Transverse colon (tissue), 4 donors: ENCODE measurements at regions not wholly inside any gene's neighbourhood (a gene's known extent, or its start where the extent isn't known, plus 50 kb on each side); places are given as distances from the start of the nearest gene placed in this dataset.

Experiments used
- DNase-seq: peaks from one replicate; pipeline ENCODE4 v3.0.0-alpha.2; 2019
- H3K27ac ChIP-seq, 4 donors: fragments of 200-600 bp; sonication (generic); 2 replicates each; pipeline ENCODE4 v1.5.1; 2016 to 2018; ENCODE audit warnings: inconsistent platforms in 4 of 4
- H3K27me3 ChIP-seq: fragments of 200-600 bp; sonication (generic); 2 replicates; pipeline ENCODE4 v1.5.1; 2017; ENCODE audit warnings: inconsistent platforms
- H3K36me3 ChIP-seq, 4 donors: fragments of 200-600 bp; sonication (generic); 2 replicates each; pipeline ENCODE4 v1.5.1; 2017 to 2019; ENCODE audit warnings: inconsistent platforms in 4 of 4
- H3K4me1 ChIP-seq, 4 donors: fragments of 200-600 bp; sonication (generic); 2 replicates each; pipeline ENCODE4 v1.5.1; 2017 to 2020; ENCODE audit warnings: inconsistent platforms in 4 of 4
- H3K4me3 ChIP-seq, 4 donors: fragments of 200-600 bp; sonication (generic); 1 replicate in 1 of 4; 2 replicates in 3 of 4; pipeline versions ENCODE4 v1.5.1 to v1.6.1; 2017 to 2019; ENCODE audit warnings: inconsistent platforms in 4 of 4
- H3K9me3 ChIP-seq, 2 donors: fragments of 200-600 bp; sonication (generic); 2 replicates each; pipeline ENCODE4 v1.5.1; 2017 to 2019; ENCODE audit warnings: inconsistent platforms in 2 of 2
- CTCF ChIP-seq, 5 experiments: fragments of 200-600 bp in 3 of 5; fragments of 450-650 bp in 2 of 5; sonication (generic) in 3 of 5; IDR thresholded peaks; 1 replicate in 2 of 5; 2 replicates in 3 of 5; pipeline ENCODE4 v1.5.1; 2016 to 2017; ENCODE audit warnings: antibody characterized with exemption in 5 of 5, inconsistent platforms in 3 of 5, mild to moderate bottlenecking in 2 of 5, moderate library complexity in 1 of 5
- EP300 ChIP-seq: sonication (generic); formaldehyde crosslinking; IDR thresholded peaks from one replicate; pipeline ENCODE4 v1.6.1; 2017; ENCODE audit warnings: antibody characterized with exemption, low read depth
- POLR2A ChIP-seq: fragments of 450-650 bp; IDR thresholded peaks from one replicate; pipeline ENCODE4 v1.6.1; 2016; ENCODE audit warnings: antibody characterized with exemption, mild to moderate bottlenecking, moderate library complexity
- POLR2AphosphoS5 ChIP-seq, 3 donors: sonication (generic); formaldehyde crosslinking; IDR thresholded peaks; one replicate each; pipeline ENCODE4 v1.6.1; 2016; ENCODE audit warnings: antibody characterized with exemption in 3 of 3
- WGBS, 2 donors: methylation state at CpG; one replicate each; pipeline ENCODE4 v1.1.5; 2018; ENCODE audit warnings: low coverage in 1 of 2; 5-methylcytosine and 5-hydroxymethylcytosine counted together
- in situ Hi-C, 4 donors: fragments of 200-750 bp; cut with MboI; loops; one replicate each; pipeline versions ENCODE4 v1.15.0 to v1.15.1; 2017; ENCODE audit warnings: low sequenced_read_pairs in 3 of 4, low pct_ligation_motif_present in 1 of 4, low pct_unique_long_range_greater_than_20kb in 1 of 4
- intact Hi-C: fragments of 100-400 bp; cut with DNase I; formaldehyde crosslinking; loops from one replicate; pipeline ENCODE4 v1.15.1; 2023; ENCODE audit warnings: low total_unique reads

- intact Hi-C loops: no loop called here
- H3K9me3 ChIP-seq: no peaks in the 10 kb centered on the region
- TF ChIP-seq EP300 (no peak), POLR2A (no peak), POLR2AphosphoS5 (IDR thresholded peaks at IDR 0.05) (no peak), CTCF (IDR thresholded peaks at IDR 0.05) (no peak)
- no peaks in the 10 kb centered on the region for H3K4me1 ChIP-seq
- H3K27ac ChIP-seq: no peak overlapping the region
- DNase-seq: no peak
- H3K4me3 ChIP-seq: no peak overlapping the region
- no peaks in the 10 kb centered on the region for H3K36me3 ChIP-seq
- in situ Hi-C loops: no loop called here
- no peaks in the 10 kb centered on the region for H3K27me3 ChIP-seq
- WGBS, 2 donors: 80 to 90% methylated on average over 2 of the region's 2 CpGs
These were observed 115.7 kb upstream of the MTAP start for GRCh38 chr9:21686738-21687137.

GRCh38 chr9:21687351-21687750 is 115.1 kb upstream of the MTAP start:
- H3K4me1 ChIP-seq: no peaks in the 10 kb centered on the region
- no peak overlapping the region for H3K4me3 ChIP-seq
- TF ChIP-seq EP300 (no peak), POLR2A (no peak), CTCF (IDR thresholded peaks at IDR 0.05) (no peak), POLR2AphosphoS5 (IDR thresholded peaks at IDR 0.05) (no peak)
- DNase-seq: no peak
- H3K36me3 ChIP-seq: no peaks in the 10 kb centered on the region
- H3K27ac ChIP-seq: no peak overlapping the region
- intact Hi-C loops: no loop called here
- H3K9me3 ChIP-seq: no peaks in the 10 kb centered on the region
- no peaks in the 10 kb centered on the region for H3K27me3 ChIP-seq
- in situ Hi-C loops: no loop called here

GRCh38 chr9:21688108-21689102 is 114.0 kb upstream of the MTAP start:
- no peaks in the 10 kb centered on the region for H3K27me3 ChIP-seq
- H3K36me3 ChIP-seq: no peaks in the 10 kb centered on the region
- TF ChIP-seq EP300 (no peak), POLR2AphosphoS5 (IDR thresholded peaks at IDR 0.05) (no peak), CTCF (IDR thresholded peaks at IDR 0.05) (no peak), POLR2A (no peak)
- H3K4me1 ChIP-seq: no peaks in the 10 kb centered on the region
- H3K9me3 ChIP-seq: no peaks in the 10 kb centered on the region
- no peak overlapping the region for H3K27ac ChIP-seq
- intact Hi-C loops (no loop called here), in situ Hi-C loops (no loop called here)
- WGBS, 2 donors: 70 to 78% methylated on average over 3 to 8 of the region's 8 CpGs
- no peak for DNase-seq
- H3K4me3 ChIP-seq: peak overlapping the region in 1 of 4 donors; percentile 7

DNA sequence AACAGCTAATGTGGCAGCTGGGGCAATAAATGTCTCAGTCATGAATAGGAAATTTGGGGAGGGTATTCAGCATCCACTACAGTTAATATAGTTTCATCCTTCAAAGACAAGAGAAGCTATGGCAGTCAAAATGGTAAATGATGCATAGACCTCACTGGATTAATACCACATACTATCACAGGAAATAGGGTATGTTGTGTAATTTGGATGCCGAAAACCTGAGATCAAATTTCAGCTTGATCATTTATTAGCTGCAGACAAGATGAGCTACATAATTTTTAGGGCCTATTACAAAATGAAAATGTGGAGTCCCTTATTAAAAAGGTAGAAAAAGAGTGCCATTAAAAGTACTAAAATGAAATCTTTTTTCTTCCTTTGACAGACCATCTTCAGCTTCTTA is 112.6 kb upstream of the MTAP start:
- WGBS, 2 donors: 91 to 100% methylated on average over 1 of the region's 1 CpG
- in situ Hi-C loops (no loop called here), intact Hi-C loops (no loop called here)
- Histone ChIP-seq H3K27ac (no peak overlapping the region), H3K36me3 (no peaks in the 10 kb centered on the region), H3K4me3 (no peak overlapping the region), H3K27me3 (no peaks in the 10 kb centered on the region), H3K9me3 (no peaks in the 10 kb centered on the region), H3K4me1 (no peaks in the 10 kb centered on the region)
- TF ChIP-seq CTCF (IDR thresholded peaks at IDR 0.05): no peak
- TF ChIP-seq POLR2AphosphoS5 (IDR thresholded peaks at IDR 0.05): no peak
- TF ChIP-seq POLR2A: no peak
- no peak for TF ChIP-seq EP300
- no peak for DNase-seq
